ENCODE measurements at regions not wholly inside any gene's neighbourhood (a gene's known extent, or its start where the extent isn't known, plus 50 kb on each side); places are given as distances from the start of the nearest gene placed in this dataset.

GRCh38 chr9:108609227-108609896 lies 246.4 kb downstream of the ACTL7B start:
- ATAC-seq (no peak), DNase-seq (ENCODE audit: low spot score in 2 of 2) (no peak)
- Mint-ChIP-seq H3K36me3 (no peaks in the 10 kb centered on the region), H3K4me1 (no peaks in the 10 kb centered on the region), H3K9me3 (peaks cover 5% of the 10 kb centered on the region), H3K27ac (no peak overlapping the region), H3K4me3 (no peak overlapping the region)

GRCh38 chr9:108607607-108608006 lies 248.2 kb downstream of the ACTL7B start:
- H3K9me3 Mint-ChIP-seq: peaks cover 10% of the 10 kb centered on the region
- H3K4me1 Mint-ChIP-seq: no peaks in the 10 kb centered on the region
- ATAC-seq (no peak), DNase-seq (ENCODE audit: low spot score in 2 of 2) (no peak)
- H3K27ac Mint-ChIP-seq: no peak overlapping the region
- no peak overlapping the region for H3K4me3 Mint-ChIP-seq
- H3K36me3 Mint-ChIP-seq: no peaks in the 10 kb centered on the region

GRCh38 chr9:108606401-108606800 lies 249.4 kb downstream of the ACTL7B start:
- H3K9me3 Mint-ChIP-seq: peaks cover 10% of the 10 kb centered on the region
- H3K36me3 Mint-ChIP-seq: no peaks in the 10 kb centered on the region
- no peak for DNase-seq (ENCODE audit: low spot score in 2 of 2)
- H3K4me3 Mint-ChIP-seq: no peak overlapping the region
- H3K27ac Mint-ChIP-seq: no peak overlapping the region
- ATAC-seq: no peak
- no peaks in the 10 kb centered on the region for H3K4me1 Mint-ChIP-seq

- H3K4me3 Mint-ChIP-seq: no peak overlapping the region
- ATAC-seq (no peak), DNase-seq (ENCODE audit: low spot score in 2 of 2) (no peak)
- H3K27ac Mint-ChIP-seq: no peak overlapping the region
- no peaks in the 10 kb centered on the region for H3K36me3 Mint-ChIP-seq
- H3K9me3 Mint-ChIP-seq: peaks cover 8% of the 10 kb centered on the region
- no peaks in the 10 kb centered on the region for H3K4me1 Mint-ChIP-seq
These were observed 252.6 kb downstream of the ACTL7B start for GRCh38 chr9:108603141-108603540.

- no peaks in the 10 kb centered on the region for H3K36me3 Mint-ChIP-seq
- no peak overlapping the region for H3K4me3 Mint-ChIP-seq
- no peak overlapping the region for H3K27ac Mint-ChIP-seq
- H3K9me3 Mint-ChIP-seq: peaks cover 10% of the 10 kb centered on the region
- DNase-seq (ENCODE audit: low spot score in 2 of 2) (no peak), ATAC-seq (no peak)
- no peaks in the 10 kb centered on the region for H3K4me1 Mint-ChIP-seq
These were observed 254.9 kb downstream of the ACTL7B start for GRCh38 chr9:108600896-108601295.

- DNase-seq (ENCODE audit: low spot score in 2 of 2): no peak
- ATAC-seq: no peak
- Mint-ChIP-seq H3K4me1 (no peaks in the 10 kb centered on the region), H3K9me3 (peaks cover 10% of the 10 kb centered on the region), H3K27ac (no peak overlapping the region), H3K4me3 (no peak overlapping the region), H3K36me3 (no peaks in the 10 kb centered on the region)
These were observed 256.2 kb downstream of the ACTL7B start for GRCh38 chr9:108599571-108599970.

GRCh38 chr9:108591121-108591520 lies 264.7 kb downstream of the ACTL7B start:
- Mint-ChIP-seq H3K4me3 (no peak overlapping the region), H3K9me3 (no peaks in the 10 kb centered on the region), H3K4me1 (no peaks in the 10 kb centered on the region), H3K36me3 (no peaks in the 10 kb centered on the region), H3K27ac (no peak overlapping the region)
- no peak for DNase-seq (ENCODE audit: low spot score in 2 of 2)
- ATAC-seq: no peak

- Mint-ChIP-seq H3K4me3 (no peak overlapping the region), H3K36me3 (no peaks in the 10 kb centered on the region), H3K4me1 (no peaks in the 10 kb centered on the region), H3K27ac (no peak overlapping the region), H3K9me3 (no peaks in the 10 kb centered on the region)
- DNase-seq (ENCODE audit: low spot score in 2 of 2): no peak
- no peak for ATAC-seq
These were observed 267.5 kb downstream of the ACTL7B start for GRCh38 chr9:108588246-108588645.

GRCh38 chr9:108586471-108587139 lies 269.2 kb downstream of the ACTL7B start:
- H3K4me1 Mint-ChIP-seq: no peaks in the 10 kb centered on the region
- DNase-seq (ENCODE audit: low spot score in 2 of 2): no peak
- no peak for ATAC-seq
- no peak overlapping the region for H3K4me3 Mint-ChIP-seq
- no peak overlapping the region for H3K27ac Mint-ChIP-seq
- H3K36me3 Mint-ChIP-seq: no peaks in the 10 kb centered on the region
- H3K9me3 Mint-ChIP-seq: peaks cover 3% of the 10 kb centered on the region

- Mint-ChIP-seq H3K27ac (no peak overlapping the region), H3K4me3 (no peak overlapping the region), H3K9me3 (peaks cover 3% of the 10 kb centered on the region), H3K36me3 (no peaks in the 10 kb centered on the region), H3K4me1 (no peaks in the 10 kb centered on the region)
- ATAC-seq: no peak
- no peak for DNase-seq (ENCODE audit: low spot score in 2 of 2)
These were observed 270.9 kb downstream of the ACTL7B start for GRCh38 chr9:108584860-108585259.

- no peak for DNase-seq (ENCODE audit: low spot score in 2 of 2)
- Mint-ChIP-seq H3K36me3 (no peaks in the 10 kb centered on the region), H3K9me3 (peaks cover 6% of the 10 kb centered on the region), H3K27ac (no peak overlapping the region), H3K4me1 (no peaks in the 10 kb centered on the region), H3K4me3 (no peak overlapping the region)
- ATAC-seq: no peak
These were observed 273.1 kb downstream of the ACTL7B start for GRCh38 chr9:108582726-108583125.

- Mint-ChIP-seq H3K4me3 (no peak overlapping the region), H3K36me3 (no peaks in the 10 kb centered on the region), H3K9me3 (peaks cover 9% of the 10 kb centered on the region), H3K4me1 (no peaks in the 10 kb centered on the region), H3K27ac (no peak overlapping the region)
- DNase-seq (ENCODE audit: low spot score in 2 of 2): no peak
- ATAC-seq: no peak
These were observed 275.9 kb downstream of the ACTL7B start for GRCh38 chr9:108579757-108580439.

GRCh38 chr9:108575276-108575675 lies 280.5 kb downstream of the ACTL7B start:
- Mint-ChIP-seq H3K36me3 (no peaks in the 10 kb centered on the region), H3K4me1 (no peaks in the 10 kb centered on the region), H3K4me3 (no peak overlapping the region), H3K9me3 (peaks cover 7% of the 10 kb centered on the region), H3K27ac (no peak overlapping the region)
- no peak for ATAC-seq
- no peak for DNase-seq (ENCODE audit: low spot score in 2 of 2)

- Mint-ChIP-seq H3K9me3 (peaks cover 3% of the 10 kb centered on the region), H3K36me3 (no peaks in the 10 kb centered on the region), H3K4me3 (no peak overlapping the region), H3K27ac (no peak overlapping the region), H3K4me1 (no peaks in the 10 kb centered on the region)
- ATAC-seq (no peak), DNase-seq (ENCODE audit: low spot score in 2 of 2) (no peak)
These were observed 286.2 kb downstream of the ACTL7B start for GRCh38 chr9:108569624-108570023.

- no peak for DNase-seq (ENCODE audit: low spot score in 2 of 2)
- no peaks in the 10 kb centered on the region for H3K36me3 Mint-ChIP-seq
- no peaks in the 10 kb centered on the region for H3K4me1 Mint-ChIP-seq
- peaks cover 3% of the 10 kb centered on the region for H3K9me3 Mint-ChIP-seq
- H3K27ac Mint-ChIP-seq: no peak overlapping the region
- no peak for ATAC-seq
- no peak overlapping the region for H3K4me3 Mint-ChIP-seq
These were observed 287.7 kb downstream of the ACTL7B start for GRCh38 chr9:108568093-108568492.

- Mint-ChIP-seq H3K27ac (no peak overlapping the region), H3K9me3 (peaks cover 3% of the 10 kb centered on the region), H3K36me3 (no peaks in the 10 kb centered on the region), H3K4me1 (no peaks in the 10 kb centered on the region), H3K4me3 (no peak overlapping the region)
- ATAC-seq (no peak), DNase-seq (ENCODE audit: low spot score in 2 of 2) (no peak)
These were observed 288.2 kb downstream of the ACTL7B start for GRCh38 chr9:108567571-108567970.

All from stimulated activated effector memory CD8-positive, alpha-beta T cell treated with anti-CD3 and anti-CD28 coated beads, Interleukin-12 subunit alpha, Interleukin-12 subunit beta, amount 100 ng/mL, for 72 hours (primary cell).